ENCODE measurements at regions not wholly inside any gene's neighbourhood (a gene's known extent, or its start where the extent isn't known, plus 50 kb on each side); places are given as distances from the start of the nearest gene placed in this dataset.
A peak's percentile ranks its signal among the peaks of the same experiment; 100 is the strongest.

- no peak overlapping the region for H3K9ac ChIP-seq (ENCODE audit: control insufficient read depth, insufficient read depth, low read length)
- no peak overlapping the region for H3K27ac ChIP-seq (ENCODE audit: control insufficient read depth, insufficient read depth)
- in situ Hi-C loops (cut with MboI), result no loop called here
- no peak overlapping the region for H2AFZ ChIP-seq (ENCODE audit: control insufficient read depth, low read depth, low read length)
- BruUV-seq (replicated peaks), result no TSS peak
- FAIRE-seq (peak; percentile 79), ATAC-seq (peak; percentile 98), DNase-seq (ENCODE audit: low read depth, low spot score) (no peak)
- CTCF ChIA-PET, result interaction anchor here (0.7 to 3.4 kb wide), 33 partner anchors 11 to 836 kb away, joined by 3 to 51 read pairs (median 4); no protein-coding TSS in a partner anchor
- TF ChIP-seq NRF1 (conservative IDR thresholded peaks at IDR 0.05; ENCODE audit: low read depth, low read length) (no peak), E2F8 (IDR thresholded peaks at IDR 0.05; ENCODE audit: low read depth, partially characterized antibody) (no peak), EED (IDR thresholded peaks at IDR 0.05; ENCODE audit: low read depth) (no peak), IRF3 (IDR thresholded peaks at IDR 0.05) (no peak), STAT3 (IDR thresholded peaks at IDR 0.05; ENCODE audit: low read depth, low read length) (no peak), SMC3 (IDR thresholded peaks at IDR 0.05; ENCODE audit: borderline replicate concordance, low read length) (peak; percentile 54; the same call in 1 of the 2 replicates), RB1 (IDR thresholded peaks at IDR 0.05; ENCODE audit: borderline replicate concordance) (no peak), NBN (IDR thresholded peaks at IDR 0.05) (no peak), CTCF (IDR thresholded peaks at IDR 0.05 in 2 of 3, conservative IDR thresholded peaks at IDR 0.05 in 1 of 3; ENCODE audit: control insufficient read depth in 2 of 3, extremely low read depth in 1 of 3, insufficient read depth in 1 of 3, low read depth in 3 of 3, low read length in 3 of 3) (peak; percentile 62 to 68 (median 65); a peak in 5 of 6 replicates), RAD21 (IDR thresholded peaks at IDR 0.05; ENCODE audit: insufficient read depth, low read depth, low read length) (peak; percentile 81), ZNF274 (IDR thresholded peaks at IDR 0.05; ENCODE audit: insufficient read depth, insufficient read length) (no peak), ESRRA (IDR thresholded peaks at IDR 0.05; ENCODE audit: low read length) (peak; percentile 100), JUND (IDR thresholded peaks at IDR 0.05; ENCODE audit: low read depth, low read length) (no peak), ZBTB11 (CRISPR knock-in tag; IDR thresholded peaks at IDR 0.05) (no peak)
- H3K27me3 ChIP-seq (replicated peaks in 1 of 2; ENCODE audit: control insufficient read depth in 2 of 2, insufficient read depth in 2 of 2, low read length in 1 of 2), result no peaks in the 10 kb centered on the region
- H3K4me3 ChIP-seq, result no peak overlapping the region
- no peaks in the 10 kb centered on the region for H3K36me3 ChIP-seq (ENCODE audit: control insufficient read depth in 2 of 2, insufficient read depth in 2 of 2, low read length in 1 of 2)
- 32% methylated on average over 10 of the region's 10 CpGs for WGBS (ENCODE audit: insufficient coverage, insufficient replicate concordance, low lambda C conversion rate, missing lambda C conversion rate)
- SMC1A ChIA-PET (ENCODE audit: uncharacterized antibody, unreplicated experiment), result interaction anchor here (0.8 to 4.5 kb wide), 18 partner anchors 8 to 553 kb away, joined by 3 to 37 read pairs (median 4); no protein-coding TSS in a partner anchor
- no peaks in the 10 kb centered on the region for H3K79me2 ChIP-seq (ENCODE audit: control insufficient read depth, insufficient read depth, low read length)
- POLR2A ChIA-PET, result no interaction called here
- H3K4me1 ChIP-seq (ENCODE audit: control insufficient read depth, insufficient read depth, low read length), result no peaks in the 10 kb centered on the region
- H3K4me2 ChIP-seq (ENCODE audit: control insufficient read depth, insufficient read depth), result no peak overlapping the region
- RAD21 ChIA-PET (ENCODE audit: unreplicated experiment), result interaction anchor here (0.6 to 2.5 kb wide), 6 partner anchors 11 to 410 kb away, joined by 3 to 13 read pairs (median 5); no protein-coding TSS in a partner anchor
- H4K20me1 ChIP-seq (ENCODE audit: control insufficient read depth, insufficient read depth), result no peaks in the 10 kb centered on the region
- intact Hi-C loops (cut with micrococcal nuclease; ENCODE audit: unreplicated experiment), result loop anchor here (1.0 kb wide), 4 partner anchors 10 to 553 kb away; no protein-coding TSS in a partner anchor
- H3K9me3 ChIP-seq (replicated peaks; ENCODE audit: control insufficient read depth, insufficient read depth, low read length), result no peaks in the 10 kb centered on the region
Observed at GRCh38 chrX:26783512-26784225, 567.7 kb downstream of the MAGEB5 start.

All from GM12878 (cell line).